GM12872 (cell line): ENCODE measurements at regions not wholly inside any gene's neighbourhood (a gene's known extent, or its start where the extent isn't known, plus 50 kb on each side); places are given as distances from the start of the nearest gene placed in this dataset.

ENCODE experiments used
- TF ChIP-seq, protein P1 (sequence below): IDR thresholded peaks from 3 replicates; pipeline ENCODE4 v1.5.1; 2011; ENCODE audit warnings: low read depth, mild to moderate bottlenecking, low read length, moderate library complexity; ENCODE audit not compliant: insufficient read depth

DNA sequence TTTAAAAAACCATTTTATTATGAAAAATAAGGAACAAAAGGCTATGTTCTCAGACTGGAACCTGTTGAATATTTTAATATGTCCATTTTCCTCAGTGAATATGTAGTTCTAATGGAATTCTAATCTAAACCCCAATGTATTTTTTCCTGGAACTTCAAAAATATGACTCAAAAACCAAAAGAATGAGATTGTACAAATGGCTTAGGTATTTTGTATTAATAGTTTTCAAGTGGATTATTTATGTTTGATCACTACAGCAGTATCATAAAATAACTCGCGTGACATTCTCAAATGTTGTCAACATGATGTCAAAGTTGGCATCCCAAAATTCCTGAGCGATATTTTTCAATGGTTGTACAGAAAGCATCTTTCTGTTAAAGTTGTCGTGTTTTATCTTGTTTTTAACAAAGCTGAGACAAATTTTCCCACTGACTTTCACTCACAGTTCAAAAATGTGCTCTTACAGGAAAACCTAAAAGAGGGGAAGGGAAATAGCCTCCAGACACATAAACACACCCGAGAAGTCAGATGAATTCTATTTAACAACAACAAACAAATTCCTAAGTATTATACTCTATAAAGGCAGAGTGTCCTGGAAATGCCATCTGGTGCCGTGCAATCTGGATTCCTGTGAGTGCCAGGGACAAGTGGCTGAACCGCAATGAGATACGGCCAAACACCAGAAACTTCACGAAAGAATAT is 68.1 kb upstream of the TAS2R1 start:
- TF ChIP-seq, protein P1, sequence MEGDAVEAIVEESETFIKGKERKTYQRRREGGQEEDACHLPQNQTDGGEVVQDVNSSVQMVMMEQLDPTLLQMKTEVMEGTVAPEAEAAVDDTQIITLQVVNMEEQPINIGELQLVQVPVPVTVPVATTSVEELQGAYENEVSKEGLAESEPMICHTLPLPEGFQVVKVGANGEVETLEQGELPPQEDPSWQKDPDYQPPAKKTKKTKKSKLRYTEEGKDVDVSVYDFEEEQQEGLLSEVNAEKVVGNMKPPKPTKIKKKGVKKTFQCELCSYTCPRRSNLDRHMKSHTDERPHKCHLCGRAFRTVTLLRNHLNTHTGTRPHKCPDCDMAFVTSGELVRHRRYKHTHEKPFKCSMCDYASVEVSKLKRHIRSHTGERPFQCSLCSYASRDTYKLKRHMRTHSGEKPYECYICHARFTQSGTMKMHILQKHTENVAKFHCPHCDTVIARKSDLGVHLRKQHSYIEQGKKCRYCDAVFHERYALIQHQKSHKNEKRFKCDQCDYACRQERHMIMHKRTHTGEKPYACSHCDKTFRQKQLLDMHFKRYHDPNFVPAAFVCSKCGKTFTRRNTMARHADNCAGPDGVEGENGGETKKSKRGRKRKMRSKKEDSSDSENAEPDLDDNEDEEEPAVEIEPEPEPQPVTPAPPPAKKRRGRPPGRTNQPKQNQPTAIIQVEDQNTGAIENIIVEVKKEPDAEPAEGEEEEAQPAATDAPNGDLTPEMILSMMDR, result no peak

DNA sequence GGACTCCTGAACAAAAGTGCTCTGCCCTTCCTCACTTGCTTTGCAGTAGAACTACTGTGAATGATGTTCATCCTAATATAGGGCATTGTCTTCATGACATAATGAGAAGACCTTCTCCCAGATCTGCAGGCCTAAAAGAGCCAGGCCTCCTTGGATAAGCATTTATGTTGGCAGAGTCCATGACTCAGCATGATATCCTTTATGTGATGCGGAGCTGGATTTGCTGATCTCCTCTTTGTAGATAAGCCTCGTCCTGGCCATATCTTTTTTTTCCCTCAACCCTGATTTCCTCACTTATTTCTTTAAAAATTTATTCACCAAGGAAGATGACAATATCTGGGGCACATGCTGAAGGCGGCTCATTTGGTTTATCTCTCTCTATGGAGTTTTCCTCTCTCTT is 62.4 kb upstream of the TAS2R1 start:
- TF ChIP-seq, protein P1, result no peak

GRCh38 chr5:9691261-9691660 is 61.1 kb upstream of the TAS2R1 start:
- TF ChIP-seq, protein P1, result no peak

GRCh38 chr5:9690751-9691150 is 60.6 kb upstream of the TAS2R1 start:
- TF ChIP-seq, protein P1, result no peak

GRCh38 chr5:9686216-9686615 is 56.1 kb upstream of the TAS2R1 start:
- TF ChIP-seq, protein P1, result no peak

DNA sequence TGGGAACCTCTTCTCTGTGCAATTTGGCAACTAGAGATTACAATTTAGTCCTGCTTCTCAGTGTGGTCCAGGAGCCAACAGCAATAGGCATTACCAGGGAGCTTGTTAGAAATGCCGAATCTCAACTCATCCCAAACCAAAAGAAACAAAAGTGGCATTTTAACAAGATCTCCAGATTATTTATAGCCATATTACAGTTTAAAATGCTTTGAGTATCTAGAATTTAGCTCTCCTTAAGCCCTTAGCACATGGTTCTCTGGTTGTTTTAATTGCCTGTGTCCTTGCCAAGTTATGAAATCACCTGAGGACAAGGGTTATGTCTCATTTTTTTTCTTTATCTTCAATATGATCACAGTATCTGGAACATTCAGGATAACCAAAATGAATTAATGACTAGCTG is 51.6 kb upstream of the TAS2R1 start:
- TF ChIP-seq, protein P1, result no peak
